Activated CD8-positive, alpha-beta memory T cell treated with anti-CD3 and anti-CD28 coated beads, Interleukin-2, amount 10 ng/mL, durations not matched to agents 7 days and 5 days (primary cell): ENCODE measurements at regions not wholly inside any gene's neighbourhood (a gene's known extent, or its start where the extent isn't known, plus 50 kb on each side); places are given as distances from the start of the nearest gene placed in this dataset.

Source experiments
- ATAC-seq: fragments of 150-1000 bp; cut with Tn5 transposase; one replicate; pipeline ENCODE4 v1.10.0; 2021; ENCODE audit warnings: moderate library complexity
- CTCF ChIA-PET: fragments of 350-600 bp; sonication (Branson Sonifier 250); formaldehyde crosslinking; loops from one replicate; lab custom pipeline; 2021; ENCODE audit warnings: antibody characterized with exemption; lab: Charles Lee
- DNase-seq: peaks from one replicate; pipeline ENCODE4 v3.0.0-alpha.2; 2020
- H3K27ac Mint-ChIP-seq: one replicate; pipeline ENCODE4 v1.8.0; 2021; ENCODE audit warnings: mild to moderate bottlenecking, mixed read lengths
- H3K27me3 Mint-ChIP-seq: one replicate; pipeline ENCODE4 v1.8.0; 2021; ENCODE audit warnings: mixed read lengths
- H3K36me3 Mint-ChIP-seq: one replicate; pipeline ENCODE4 v1.8.0; 2021; ENCODE audit warnings: mild to moderate bottlenecking, mixed read lengths
- H3K4me1 Mint-ChIP-seq: one replicate; pipeline ENCODE4 v1.8.0; 2021; ENCODE audit warnings: mixed read lengths
- H3K4me3 Mint-ChIP-seq: one replicate; pipeline ENCODE4 v1.8.0; 2021; ENCODE audit warnings: mild to moderate bottlenecking, moderate library complexity, mixed read lengths
- H3K9me3 Mint-ChIP-seq: one replicate; pipeline ENCODE4 v1.8.0; 2022; ENCODE audit warnings: low read depth, mixed read lengths

- CTCF ChIA-PET = interaction anchor here (0.9 to 1.5 kb wide), 2 partner anchors 9 to 43 kb away, joined by 3 to 4 read pairs; no protein-coding TSS in a partner anchor
- H3K36me3 Mint-ChIP-seq = peaks cover 24% of the 10 kb centered on the region
- H3K4me1 Mint-ChIP-seq = peaks cover 4% of the 10 kb centered on the region
- H3K27me3 Mint-ChIP-seq = no peaks in the 10 kb centered on the region
- ATAC-seq = no peak
- H3K4me3 Mint-ChIP-seq = no peak overlapping the region
- no peak overlapping the region for H3K27ac Mint-ChIP-seq
- no peak for DNase-seq
- H3K9me3 Mint-ChIP-seq = peaks cover 6% of the 10 kb centered on the region
Observed at GRCh38 chr1:185450917-185451316, 133.9 kb upstream of the IVNS1ABP start.

- no peak for DNase-seq
- Mint-ChIP-seq H3K27ac (no peak overlapping the region), H3K36me3 (peaks cover 27% of the 10 kb centered on the region), H3K27me3 (no peaks in the 10 kb centered on the region), H3K9me3 (peaks cover 9% of the 10 kb centered on the region), H3K4me3 (no peak overlapping the region), H3K4me1 (peaks cover 7% of the 10 kb centered on the region)
- CTCF ChIA-PET = interaction anchor here (1.5 kb wide), 1 partner anchor 10 kb away, joined by 3 read pairs; no protein-coding TSS in a partner anchor
- ATAC-seq = no peak
Observed at GRCh38 chr1:185450060-185450788, 133.2 kb upstream of the IVNS1ABP start.

- Mint-ChIP-seq H3K4me3 (no peak overlapping the region), H3K27ac (no peak overlapping the region), H3K4me1 (peaks cover 7% of the 10 kb centered on the region), H3K27me3 (no peaks in the 10 kb centered on the region), H3K9me3 (peaks cover 9% of the 10 kb centered on the region), H3K36me3 (peaks cover 32% of the 10 kb centered on the region)
- ATAC-seq = no peak
- CTCF ChIA-PET = interaction anchor here (1.5 kb wide), 1 partner anchor 10 kb away, joined by 3 read pairs; no protein-coding TSS in a partner anchor
- no peak for DNase-seq
Observed at GRCh38 chr1:185449378-185450059, 132.5 kb upstream of the IVNS1ABP start.

- Mint-ChIP-seq H3K36me3 (peaks cover 33% of the 10 kb centered on the region), H3K27ac (no peak overlapping the region), H3K4me3 (no peak overlapping the region), H3K4me1 (peaks cover 7% of the 10 kb centered on the region), H3K27me3 (no peaks in the 10 kb centered on the region), H3K9me3 (peaks cover 9% of the 10 kb centered on the region)
- DNase-seq (no peak), ATAC-seq (no peak)
- CTCF ChIA-PET = no interaction called here
Observed at GRCh38 chr1:185448591-185449186, 131.6 kb upstream of the IVNS1ABP start.

GRCh38 chr1:185446131-185446530 lies 129.1 kb upstream of the IVNS1ABP start:
- Mint-ChIP-seq H3K27me3 (no peaks in the 10 kb centered on the region), H3K36me3 (peaks cover 48% of the 10 kb centered on the region), H3K4me3 (no peak overlapping the region), H3K9me3 (peaks cover 9% of the 10 kb centered on the region), H3K27ac (no peak overlapping the region), H3K4me1 (peaks cover 28% of the 10 kb centered on the region)
- ATAC-seq (no peak), DNase-seq (no peak)
- CTCF ChIA-PET = interaction anchor here (1.1 kb wide), 1 partner anchor 94 kb away, joined by 3 read pairs; no protein-coding TSS in a partner anchor

GRCh38 chr1:185445594-185445993 lies 128.6 kb upstream of the IVNS1ABP start:
- peaks cover 49% of the 10 kb centered on the region for H3K36me3 Mint-ChIP-seq
- H3K4me1 Mint-ChIP-seq = peaks cover 33% of the 10 kb centered on the region
- peaks cover 8% of the 10 kb centered on the region for H3K9me3 Mint-ChIP-seq
- no peak for ATAC-seq
- no peak overlapping the region for H3K27ac Mint-ChIP-seq
- H3K27me3 Mint-ChIP-seq = no peaks in the 10 kb centered on the region
- no peak overlapping the region for H3K4me3 Mint-ChIP-seq
- no peak for DNase-seq
- CTCF ChIA-PET = interaction anchor here (0.5 to 1.4 kb wide), 3 partner anchors 14 to 128 kb away, joined by 3 to 4 read pairs (median 3); partner anchors contain the start of gene IVNS1ABP

- DNase-seq (no peak), ATAC-seq (no peak)
- H3K27ac Mint-ChIP-seq = no peak overlapping the region
- H3K27me3 Mint-ChIP-seq = no peaks in the 10 kb centered on the region
- H3K4me3 Mint-ChIP-seq = no peak overlapping the region
- H3K4me1 Mint-ChIP-seq = peaks cover 34% of the 10 kb centered on the region
- H3K36me3 Mint-ChIP-seq = peaks cover 43% of the 10 kb centered on the region
- H3K9me3 Mint-ChIP-seq = peaks cover 5% of the 10 kb centered on the region
- CTCF ChIA-PET = interaction anchor here (1.4 kb wide), 1 partner anchor 127 kb away, joined by 4 read pairs; the partner anchor contains the start of gene IVNS1ABP
Observed at GRCh38 chr1:185444676-185445075, 127.6 kb upstream of the IVNS1ABP start.

- Mint-ChIP-seq H3K4me1 (peaks cover 34% of the 10 kb centered on the region), H3K4me3 (no peak overlapping the region), H3K9me3 (peaks cover 2% of the 10 kb centered on the region), H3K27me3 (no peaks in the 10 kb centered on the region), H3K36me3 (peaks cover 34% of the 10 kb centered on the region), H3K27ac (peak overlapping the region; percentile 39)
- ATAC-seq (no peak), DNase-seq (no peak)
- CTCF ChIA-PET = interaction anchor here (1.0 to 3.6 kb wide), 2 partner anchors 118 to 125 kb away, joined by 3 to 20 read pairs; partner anchors contain the start of gene IVNS1ABP
Observed at GRCh38 chr1:185442050-185442449, 125.0 kb upstream of the IVNS1ABP start.

GRCh38 chr1:185441605-185442004 lies 124.6 kb upstream of the IVNS1ABP start:
- CTCF ChIA-PET = interaction anchor here (1.0 to 3.6 kb wide), 2 partner anchors 119 to 124 kb away, joined by 3 to 20 read pairs; partner anchors contain the start of gene IVNS1ABP

GRCh38 chr1:185440877-185441276 lies 123.8 kb upstream of the IVNS1ABP start:
- DNase-seq = no peak
- H3K27ac Mint-ChIP-seq = no peak overlapping the region
- no peaks in the 10 kb centered on the region for H3K27me3 Mint-ChIP-seq
- H3K4me3 Mint-ChIP-seq = no peak overlapping the region
- peaks cover 32% of the 10 kb centered on the region for H3K4me1 Mint-ChIP-seq
- CTCF ChIA-PET = interaction anchor here (0.7 to 4.5 kb wide), 7 partner anchors 14 to 229 kb away, joined by 3 to 23 read pairs (median 3); partner anchors contain the start of gene IVNS1ABP
- no peak for ATAC-seq
- peaks cover 35% of the 10 kb centered on the region for H3K36me3 Mint-ChIP-seq
- peaks cover 2% of the 10 kb centered on the region for H3K9me3 Mint-ChIP-seq

More at GRCh38 chr1:185441605-185442004, 124.6 kb upstream of the IVNS1ABP start:
- peaks cover 2% of the 10 kb centered on the region for H3K9me3 Mint-ChIP-seq
- H3K36me3 Mint-ChIP-seq = peaks cover 34% of the 10 kb centered on the region
- no peak overlapping the region for H3K4me3 Mint-ChIP-seq
- no peaks in the 10 kb centered on the region for H3K27me3 Mint-ChIP-seq
- H3K4me1 Mint-ChIP-seq = peaks cover 35% of the 10 kb centered on the region
- no peak overlapping the region for H3K27ac Mint-ChIP-seq
- no peak for DNase-seq
- no peak for ATAC-seq

- Mint-ChIP-seq H3K36me3 (peaks cover 33% of the 10 kb centered on the region), H3K4me3 (no peak overlapping the region), H3K9me3 (no peaks in the 10 kb centered on the region), H3K27ac (no peak overlapping the region), H3K27me3 (no peaks in the 10 kb centered on the region), H3K4me1 (peaks cover 32% of the 10 kb centered on the region)
- DNase-seq (peak; percentile 82), ATAC-seq (peak; percentile 87)
- CTCF ChIA-PET = interaction anchor here (0.7 to 4.5 kb wide), 11 partner anchors 13 to 230 kb away, joined by 3 to 23 read pairs (median 4); partner anchors contain the start of gene IVNS1ABP
Observed at GRCh38 chr1:185439727-185440415, 122.8 kb upstream of the IVNS1ABP start.

GRCh38 chr1:185438936-185439335 lies 121.9 kb upstream of the IVNS1ABP start:
- ATAC-seq (peak; percentile 8), DNase-seq (no peak)
- peaks cover 30% of the 10 kb centered on the region for H3K36me3 Mint-ChIP-seq
- H3K27me3 Mint-ChIP-seq = no peaks in the 10 kb centered on the region
- H3K27ac Mint-ChIP-seq = no peak overlapping the region
- peaks cover 33% of the 10 kb centered on the region for H3K4me1 Mint-ChIP-seq
- no peaks in the 10 kb centered on the region for H3K9me3 Mint-ChIP-seq
- CTCF ChIA-PET = interaction anchor here (0.9 to 4.5 kb wide), 6 partner anchors 12 to 231 kb away, joined by 4 to 23 read pairs (median 5); partner anchors contain the start of gene IVNS1ABP
- no peak overlapping the region for H3K4me3 Mint-ChIP-seq
